HEK293T (cell line): ENCODE measurements at regions not wholly inside any gene's neighbourhood (a gene's known extent, or its start where the extent isn't known, plus 50 kb on each side); places are given as distances from the start of the nearest gene placed in this dataset.

Experiments
- BHLHE40 ChIP-seq: fragments of 450-650 bp; IDR thresholded peaks from 2 replicates; pipeline ENCODE4 v1.6.1; 2016; ENCODE audit warnings: mild to moderate bottlenecking, moderate library complexity, borderline replicate concordance
- FOXK2 ChIP-seq: fragments of 450-650 bp; IDR thresholded peaks from 2 replicates; pipeline ENCODE4 v1.6.1; 2016; ENCODE audit warnings: mild to moderate bottlenecking
- HDGF ChIP-seq: fragments of 450-650 bp; IDR thresholded peaks from 2 replicates; pipeline ENCODE4 v1.6.1; 2017; ENCODE audit warnings: antibody characterized with exemption, borderline replicate concordance
- LEF1 ChIP-seq: fragments of 450-650 bp; IDR thresholded peaks from 2 replicates; pipeline ENCODE4 v1.6.1; 2017; ENCODE audit warnings: mild to moderate bottlenecking, borderline replicate concordance
- SP1 ChIP-seq: fragments of 450-650 bp; IDR thresholded peaks from 2 replicates; pipeline ENCODE4 v1.6.1; 2017
- TARDBP ChIP-seq: fragments of 450-650 bp; IDR thresholded peaks from 2 replicates; pipeline ENCODE4 v1.6.1; 2016
- TF ChIP-seq, protein P1 (sequence below): fragments of 450-650 bp; IDR thresholded peaks from 2 replicates; pipeline ENCODE4 v1.6.1; 2016

DNA sequence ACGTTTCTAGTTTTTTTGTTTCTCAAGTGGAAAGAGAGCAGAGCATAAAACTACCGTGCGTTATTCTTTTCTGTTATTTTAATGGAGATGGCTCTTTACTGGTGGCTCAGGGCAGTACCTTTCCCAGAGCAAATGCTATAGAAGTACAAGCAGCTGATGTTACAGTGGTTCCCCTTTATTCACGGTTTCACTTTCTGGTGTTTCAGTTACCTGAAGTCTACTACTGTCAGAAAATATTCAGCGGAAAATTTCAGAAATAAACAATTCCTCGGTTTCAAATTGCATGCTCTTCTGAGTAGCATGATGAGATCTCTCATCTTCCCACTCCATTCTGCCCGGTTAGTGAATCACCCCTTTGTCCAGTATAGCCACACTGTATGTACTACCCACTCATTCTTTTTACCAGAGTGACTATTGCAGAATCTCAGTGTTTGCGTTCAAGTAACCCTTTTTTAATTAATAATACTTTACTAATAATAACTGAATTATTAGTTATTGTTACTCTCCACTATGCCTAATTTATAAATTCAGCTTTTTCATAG, 597.5 kb upstream of the ROBO2 start:
- TF ChIP-seq, protein P1, sequence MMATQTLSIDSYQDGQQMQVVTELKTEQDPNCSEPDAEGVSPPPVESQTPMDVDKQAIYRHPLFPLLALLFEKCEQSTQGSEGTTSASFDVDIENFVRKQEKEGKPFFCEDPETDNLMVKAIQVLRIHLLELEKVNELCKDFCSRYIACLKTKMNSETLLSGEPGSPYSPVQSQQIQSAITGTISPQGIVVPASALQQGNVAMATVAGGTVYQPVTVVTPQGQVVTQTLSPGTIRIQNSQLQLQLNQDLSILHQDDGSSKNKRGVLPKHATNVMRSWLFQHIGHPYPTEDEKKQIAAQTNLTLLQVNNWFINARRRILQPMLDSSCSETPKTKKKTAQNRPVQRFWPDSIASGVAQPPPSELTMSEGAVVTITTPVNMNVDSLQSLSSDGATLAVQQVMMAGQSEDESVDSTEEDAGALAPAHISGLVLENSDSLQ, result no peak
- no peak for TF ChIP-seq LEF1
- TF ChIP-seq HDGF, result no peak
- TF ChIP-seq FOXK2, result no peak
- no peak for TF ChIP-seq BHLHE40
- TF ChIP-seq TARDBP, result no peak
- TF ChIP-seq SP1, result no peak
